Vagina (tissue), 2 donors: ENCODE measurements at regions not wholly inside any gene's neighbourhood (a gene's known extent, or its start where the extent isn't known, plus 50 kb on each side); places are given as distances from the start of the nearest gene placed in this dataset.

Experiments
- CTCF ChIP-seq, 3 experiments: fragments of 450-650 bp in 2 of 3; fragments of 200-600 bp in 1 of 3; sonication (generic) in 1 of 3; IDR thresholded peaks; one replicate each; pipeline ENCODE4 v1.5.1; 2017 to 2019; ENCODE audit warnings: antibody characterized with exemption in 3 of 3, mild to moderate bottlenecking in 2 of 3, moderate library complexity in 2 of 3
- POLR2A ChIP-seq, 2 donors: fragments of 450-650 bp; IDR thresholded peaks; one replicate each; pipeline ENCODE4 v1.6.1; 2017; ENCODE audit warnings: antibody characterized with exemption in 2 of 2, mild to moderate bottlenecking in 2 of 2, moderate library complexity in 2 of 2

- TF ChIP-seq POLR2A (IDR thresholded peaks at IDR 0.05) = no peak
- TF ChIP-seq CTCF (IDR thresholded peaks at IDR 0.05) = no peak
These were observed 880.2 kb downstream of the RAPGEF2 start for GRCh38 chr4:159983082-159983481.
